ENCODE measurements at regions not wholly inside any gene's neighbourhood (a gene's known extent, or its start where the extent isn't known, plus 50 kb on each side); places are given as distances from the start of the nearest gene placed in this dataset.

- TF ChIP-seq CTCF (conservative IDR thresholded peaks at IDR 0.05) (no peak), ZFX (IDR thresholded peaks at IDR 0.05) (no peak)
These were observed 105.7 kb downstream of the ACAA2 start for GRCh38 chr18:49707599-49707998.

Data from C4-2B (cell line).